ENCODE measurements at regions not wholly inside any gene's neighbourhood (a gene's known extent, or its start where the extent isn't known, plus 50 kb on each side); places are given as distances from the start of the nearest gene placed in this dataset.

- no peak for TF ChIP-seq CTCF (IDR thresholded peaks at IDR 0.05)
- TF ChIP-seq POLR2A (IDR thresholded peaks at IDR 0.05) = no peak
These were observed 125.1 kb downstream of the TFPI2 start for GRCh38 chr7:93765475-93765874.
